PC-3 (cell line): ENCODE measurements at regions not wholly inside any gene's neighbourhood (a gene's known extent, or its start where the extent isn't known, plus 50 kb on each side); places are given as distances from the start of the nearest gene placed in this dataset.

Source experiments
- ATAC-seq: fragments of 200-7000 bp; cut with Tn5 transposase; 2 replicates; pipeline ENCODE4 v1.9.1; 2020; ENCODE audit warnings: mild to moderate bottlenecking, moderate library complexity
- BruUV-seq: library from RNA; stranded (reverse); fragments of 400-500 nt; replicated peaks from 2 replicates; lab custom pipeline; 2021; lab: Mats Ljungman, UMichigan
- CTCF ChIA-PET: fragments of 300-600 bp; sonication (Branson Sonifier 250); formaldehyde crosslinking; loops from one replicate; lab custom pipeline; 2022; ENCODE audit warnings: antibody characterized with exemption; lab: Charles Lee
- POLR2A ChIA-PET: fragments of 300-600 bp; sonication (Branson Sonifier 250); formaldehyde crosslinking; loops from one replicate; lab custom pipeline; 2022; ENCODE audit warnings: antibody characterized with exemption; ENCODE audit not compliant: unreplicated experiment; lab: Charles Lee
- DNase-seq: peaks from one replicate; pipeline ENCODE4 v3.0.0-alpha.2; 2015
- H2AFZ ChIP-seq: fragments of 300-600 bp; sonication (generic); 2 replicates; pipeline ENCODE4 v1.6.0; 2016; ENCODE audit warnings: antibody characterized with exemption, low read length
- H3F3A ChIP-seq: fragments of 300-600 bp; sonication (generic); one replicate; pipeline ENCODE4 v1.6.0; 2017; ENCODE audit warnings: antibody characterized with exemption, low read length, control low read depth, mild to moderate bottlenecking; ENCODE audit not compliant: unreplicated experiment
- H3K27ac ChIP-seq: fragments of 300-600 bp; sonication (generic); 2 replicates; pipeline ENCODE4 v1.5.1; 2016; ENCODE audit warnings: mild to moderate bottlenecking, low read length
- H3K27me3 ChIP-seq: fragments of 300-600 bp; sonication (generic); 2 replicates; pipeline ENCODE4 v1.6.1; 2016; ENCODE audit warnings: low read length, mixed read lengths
- H3K36me3 ChIP-seq: fragments of 300-600 bp; sonication (generic); 2 replicates; pipeline ENCODE4 v1.6.1; 2016; ENCODE audit warnings: low read depth, mixed run types, low read length, mixed read lengths
- H3K4me1 ChIP-seq: fragments of 300-600 bp; sonication (generic); 2 replicates; pipeline ENCODE4 v1.5.1; 2016; ENCODE audit warnings: low read length; ENCODE audit not compliant: insufficient read depth
- H3K4me2 ChIP-seq: fragments of 300-600 bp; sonication (generic); 2 replicates; pipeline ENCODE4 v1.6.0; 2016; ENCODE audit warnings: low read length
- H3K4me3 ChIP-seq: fragments of 300-600 bp; sonication (generic); 2 replicates; pipeline ENCODE4 v1.5.1; 2016; ENCODE audit warnings: mild to moderate bottlenecking, low read length, mixed read lengths
- H3K79me2 ChIP-seq: fragments of 300-600 bp; sonication (generic); 2 replicates; pipeline ENCODE4 v1.6.1; 2017; ENCODE audit warnings: low read length, mixed read lengths
- H3K9ac ChIP-seq: fragments of 300-600 bp; sonication (generic); 2 replicates; pipeline ENCODE4 v1.6.0; 2016; ENCODE audit warnings: mild to moderate bottlenecking, low read length
- H3K9me2 ChIP-seq: fragments of 300-600 bp; sonication (generic); replicated peaks from 2 replicates; pipeline ENCODE4 v1.6.1; 2016; ENCODE audit warnings: mixed run types, low read length, mixed read lengths
- H3K9me3 ChIP-seq: fragments of 300-600 bp; sonication (generic); 2 replicates; pipeline ENCODE4 v1.6.1; 2016; ENCODE audit warnings: low read length, mixed read lengths
- H4K20me1 ChIP-seq: fragments of 300-600 bp; sonication (generic); 2 replicates; pipeline ENCODE4 v1.6.1; 2016; ENCODE audit warnings: low read length, mixed read lengths
- EZH2 ChIP-seq: fragments of 300-600 bp; sonication (generic); IDR thresholded peaks from one replicate; pipeline ENCODE4 v1.6.1; 2017; ENCODE audit warnings: antibody characterized with exemption, mild to moderate bottlenecking, low read length; ENCODE audit not compliant: unreplicated experiment
- EZH2phosphoT487 ChIP-seq: fragments of 300-600 bp; sonication (generic); IDR thresholded peaks from 2 replicates; pipeline ENCODE4 v1.6.1; 2018; ENCODE audit warnings: mild to moderate bottlenecking, antibody characterized with exemption, low read length, borderline replicate concordance
- intact Hi-C: fragments of 100-400 bp; cut with micrococcal nuclease; formaldehyde crosslinking; loops from 2 replicates; pipeline ENCODE4 v1.9.0; 2023
- TF ChIP-seq, protein P1 (sequence below): fragments of 300-600 bp; sonication (generic); conservative IDR thresholded peaks from 2 replicates; pipeline ENCODE4 v1.5.1; 2017; ENCODE audit warnings: antibody characterized with exemption, low read depth, mild to moderate bottlenecking, low read length

DNA sequence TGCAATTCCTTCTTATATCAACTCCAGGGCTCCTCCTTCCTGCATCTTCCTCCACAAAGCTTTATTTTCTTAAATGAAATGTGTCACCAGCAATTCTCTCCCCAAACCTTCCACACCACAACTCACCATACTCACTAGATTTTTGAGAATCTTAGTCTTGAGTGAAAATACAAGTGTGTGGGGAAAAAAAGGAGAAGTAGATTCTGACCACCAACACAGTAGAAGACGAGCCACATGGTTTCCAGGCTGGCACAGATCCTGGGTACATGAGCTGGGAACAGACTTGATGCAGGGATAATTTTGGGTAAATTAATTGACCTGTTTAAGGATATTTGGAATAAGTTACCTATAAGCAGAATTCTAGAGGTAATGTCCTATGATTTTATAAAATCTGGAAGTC lies 72.8 kb upstream of the KCNJ15 start:
- ATAC-seq, result no peak
- Histone ChIP-seq H3K4me2 (no peak overlapping the region), H3K27me3 (no peaks in the 10 kb centered on the region), H2AFZ (no peak overlapping the region), H3K4me3 (no peak overlapping the region), H3F3A (no peaks in the 10 kb centered on the region), H3K4me1 (0 out of 2 replicates have a peak, but pooled peaks cover 4% of the 10 kb centered on the region), H3K36me3 (no peaks in the 10 kb centered on the region), H3K9me3 (no peaks in the 10 kb centered on the region), H3K79me2 (no peaks in the 10 kb centered on the region), H3K9me2 (no peaks in the 10 kb centered on the region), H3K9ac (no peak overlapping the region), H4K20me1 (no peaks in the 10 kb centered on the region), H3K27ac (no peak overlapping the region)
- ChIA-PET CTCF (no interaction called here), POLR2A (no interaction called here)
- TF ChIP-seq EZH2phosphoT487, result no peak
- TF ChIP-seq EZH2, result no peak
- TF ChIP-seq, protein P1, sequence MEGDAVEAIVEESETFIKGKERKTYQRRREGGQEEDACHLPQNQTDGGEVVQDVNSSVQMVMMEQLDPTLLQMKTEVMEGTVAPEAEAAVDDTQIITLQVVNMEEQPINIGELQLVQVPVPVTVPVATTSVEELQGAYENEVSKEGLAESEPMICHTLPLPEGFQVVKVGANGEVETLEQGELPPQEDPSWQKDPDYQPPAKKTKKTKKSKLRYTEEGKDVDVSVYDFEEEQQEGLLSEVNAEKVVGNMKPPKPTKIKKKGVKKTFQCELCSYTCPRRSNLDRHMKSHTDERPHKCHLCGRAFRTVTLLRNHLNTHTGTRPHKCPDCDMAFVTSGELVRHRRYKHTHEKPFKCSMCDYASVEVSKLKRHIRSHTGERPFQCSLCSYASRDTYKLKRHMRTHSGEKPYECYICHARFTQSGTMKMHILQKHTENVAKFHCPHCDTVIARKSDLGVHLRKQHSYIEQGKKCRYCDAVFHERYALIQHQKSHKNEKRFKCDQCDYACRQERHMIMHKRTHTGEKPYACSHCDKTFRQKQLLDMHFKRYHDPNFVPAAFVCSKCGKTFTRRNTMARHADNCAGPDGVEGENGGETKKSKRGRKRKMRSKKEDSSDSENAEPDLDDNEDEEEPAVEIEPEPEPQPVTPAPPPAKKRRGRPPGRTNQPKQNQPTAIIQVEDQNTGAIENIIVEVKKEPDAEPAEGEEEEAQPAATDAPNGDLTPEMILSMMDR, result no peak
- intact Hi-C loops, result no loop called here
- DNase-seq, result no peak
- no TSS peak for BruUV-seq

DNA sequence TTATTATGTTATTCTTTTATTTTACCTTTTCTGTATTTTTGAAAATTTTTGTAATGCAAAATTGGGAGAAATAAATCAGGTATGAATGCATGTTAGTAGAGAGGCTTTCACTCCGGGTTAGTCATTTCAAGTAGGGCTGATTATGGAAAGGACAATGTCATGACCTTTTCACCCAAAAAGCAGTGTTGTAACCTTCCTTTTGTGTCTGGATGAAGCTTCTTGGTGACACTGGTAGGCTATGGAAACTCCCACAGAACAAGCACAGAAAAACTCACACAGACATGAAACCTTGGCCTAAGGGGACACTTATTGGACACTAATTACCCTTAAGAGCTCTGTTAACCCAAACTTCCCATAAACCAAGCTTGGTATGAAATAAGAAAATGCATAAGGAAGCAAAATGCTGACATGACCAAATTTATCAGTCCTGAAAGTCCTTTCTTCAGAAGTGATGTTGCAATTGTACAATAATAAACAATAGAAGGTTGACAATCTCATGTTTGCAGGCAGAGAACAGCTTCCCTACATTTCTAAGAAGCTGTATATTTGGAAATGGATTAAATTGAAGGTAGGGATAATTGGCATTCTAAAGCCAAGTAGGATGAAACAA lies 70.0 kb upstream of the KCNJ15 start:
- no peak overlapping the region for H3K27ac ChIP-seq
- no peak overlapping the region for H3K4me2 ChIP-seq
- TF ChIP-seq EZH2 (no peak), EZH2phosphoT487 (no peak)
- TF ChIP-seq, protein P1, result no peak
- no peaks in the 10 kb centered on the region for H3F3A ChIP-seq
- no peak overlapping the region for H3K9ac ChIP-seq
- H4K20me1 ChIP-seq, result no peaks in the 10 kb centered on the region
- H3K36me3 ChIP-seq, result no peaks in the 10 kb centered on the region
- no peaks in the 10 kb centered on the region for H3K27me3 ChIP-seq
- H3K9me3 ChIP-seq, result no peaks in the 10 kb centered on the region
- no peak overlapping the region for H3K4me3 ChIP-seq
- intact Hi-C loops, result no loop called here
- ChIA-PET POLR2A (no interaction called here), CTCF (no interaction called here)
- no peaks in the 10 kb centered on the region for H3K4me1 ChIP-seq
- no peak overlapping the region for H2AFZ ChIP-seq
- H3K79me2 ChIP-seq, result no peaks in the 10 kb centered on the region
- no TSS peak for BruUV-seq
- no peaks in the 10 kb centered on the region for H3K9me2 ChIP-seq
- no peak for ATAC-seq
- DNase-seq, result no peak

DNA sequence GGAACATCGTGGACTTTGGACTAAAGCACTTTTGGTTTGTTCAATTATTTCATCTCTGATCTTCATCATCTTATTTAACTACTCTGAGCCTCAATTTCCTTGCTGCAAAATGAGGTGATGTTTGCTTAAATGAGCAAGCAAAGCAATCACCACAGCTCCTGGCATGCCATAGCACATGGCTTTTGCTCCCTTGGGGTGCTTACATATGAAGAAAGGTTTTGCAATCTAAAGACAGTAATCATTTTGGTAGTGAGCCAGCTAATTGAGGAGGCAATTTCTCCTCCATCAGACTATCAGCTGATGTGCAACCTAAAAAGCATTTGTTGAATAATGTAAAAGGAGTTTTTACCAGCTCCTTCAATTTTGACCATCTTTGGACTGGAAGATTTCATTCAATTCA lies 68.8 kb upstream of the KCNJ15 start:
- Histone ChIP-seq H3K9ac (no peak overlapping the region), H3K36me3 (no peaks in the 10 kb centered on the region), H3K27ac (no peak overlapping the region), H3K27me3 (no peaks in the 10 kb centered on the region), H3K4me1 (no peaks in the 10 kb centered on the region), H3K4me3 (no peak overlapping the region), H3K79me2 (no peaks in the 10 kb centered on the region), H3K4me2 (no peak overlapping the region), H4K20me1 (no peaks in the 10 kb centered on the region), H3F3A (no peaks in the 10 kb centered on the region), H3K9me2 (no peaks in the 10 kb centered on the region), H3K9me3 (no peaks in the 10 kb centered on the region), H2AFZ (no peak overlapping the region)
- POLR2A ChIA-PET, result no interaction called here
- intact Hi-C loops, result no loop called here
- no TSS peak for BruUV-seq
- CTCF ChIA-PET, result no interaction called here
- DNase-seq, result no peak
- TF ChIP-seq EZH2phosphoT487 (no peak), EZH2 (no peak)
- TF ChIP-seq, protein P1, result no peak
- ATAC-seq, result no peak
